ENCODE measurements at regions not wholly inside any gene's neighbourhood (a gene's known extent, or its start where the extent isn't known, plus 50 kb on each side); places are given as distances from the start of the nearest gene placed in this dataset.

DNA sequence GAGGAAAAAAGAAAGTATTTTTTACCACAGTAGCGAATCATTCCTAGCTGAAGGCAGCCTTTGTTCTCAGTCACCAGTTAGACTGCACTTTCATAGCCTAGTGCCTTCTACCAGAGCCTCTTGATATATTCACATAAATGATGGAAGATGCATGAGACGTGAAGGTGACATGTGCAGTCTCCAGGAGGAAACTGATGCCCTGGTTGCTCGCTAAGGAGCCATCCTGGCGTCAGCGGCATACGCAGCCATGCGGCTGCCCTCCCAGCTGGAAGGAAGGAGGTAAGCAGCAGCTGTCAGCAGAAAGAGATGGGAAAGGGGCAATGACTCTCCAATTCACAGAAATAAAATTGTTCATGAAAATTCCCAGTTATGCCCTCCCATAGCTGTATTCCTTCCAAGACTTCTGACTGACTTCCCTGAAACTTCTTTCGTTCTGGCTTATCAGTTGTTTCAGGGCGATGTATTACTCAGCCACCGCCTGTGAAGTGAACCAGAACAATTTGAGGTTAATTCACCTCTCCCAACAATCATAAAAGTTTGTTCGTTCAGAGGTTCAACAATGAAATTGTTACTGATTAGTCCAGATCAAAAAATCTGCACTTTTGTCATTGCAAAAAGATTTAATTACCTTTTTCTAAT lies 331.2 kb downstream of the NR2F1-AS1 start:
- no peak for TF ChIP-seq CTCF (IDR thresholded peaks at IDR 0.05)
- TF ChIP-seq, protein P1, sequence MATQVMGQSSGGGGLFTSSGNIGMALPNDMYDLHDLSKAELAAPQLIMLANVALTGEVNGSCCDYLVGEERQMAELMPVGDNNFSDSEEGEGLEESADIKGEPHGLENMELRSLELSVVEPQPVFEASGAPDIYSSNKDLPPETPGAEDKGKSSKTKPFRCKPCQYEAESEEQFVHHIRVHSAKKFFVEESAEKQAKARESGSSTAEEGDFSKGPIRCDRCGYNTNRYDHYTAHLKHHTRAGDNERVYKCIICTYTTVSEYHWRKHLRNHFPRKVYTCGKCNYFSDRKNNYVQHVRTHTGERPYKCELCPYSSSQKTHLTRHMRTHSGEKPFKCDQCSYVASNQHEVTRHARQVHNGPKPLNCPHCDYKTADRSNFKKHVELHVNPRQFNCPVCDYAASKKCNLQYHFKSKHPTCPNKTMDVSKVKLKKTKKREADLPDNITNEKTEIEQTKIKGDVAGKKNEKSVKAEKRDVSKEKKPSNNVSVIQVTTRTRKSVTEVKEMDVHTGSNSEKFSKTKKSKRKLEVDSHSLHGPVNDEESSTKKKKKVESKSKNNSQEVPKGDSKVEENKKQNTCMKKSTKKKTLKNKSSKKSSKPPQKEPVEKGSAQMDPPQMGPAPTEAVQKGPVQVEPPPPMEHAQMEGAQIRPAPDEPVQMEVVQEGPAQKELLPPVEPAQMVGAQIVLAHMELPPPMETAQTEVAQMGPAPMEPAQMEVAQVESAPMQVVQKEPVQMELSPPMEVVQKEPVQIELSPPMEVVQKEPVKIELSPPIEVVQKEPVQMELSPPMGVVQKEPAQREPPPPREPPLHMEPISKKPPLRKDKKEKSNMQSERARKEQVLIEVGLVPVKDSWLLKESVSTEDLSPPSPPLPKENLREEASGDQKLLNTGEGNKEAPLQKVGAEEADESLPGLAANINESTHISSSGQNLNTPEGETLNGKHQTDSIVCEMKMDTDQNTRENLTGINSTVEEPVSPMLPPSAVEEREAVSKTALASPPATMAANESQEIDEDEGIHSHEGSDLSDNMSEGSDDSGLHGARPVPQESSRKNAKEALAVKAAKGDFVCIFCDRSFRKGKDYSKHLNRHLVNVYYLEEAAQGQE (IDR thresholded peaks at IDR 0.05; ENCODE audit: insufficient read depth in 1 of 2, low read depth in 2 of 2, low read length in 1 of 2): no peak
- peak; percentile 33; the same call in 1 of the 2 replicates for TF ChIP-seq POLR2AphosphoS5 (IDR thresholded peaks at IDR 0.05; ENCODE audit: low read depth, low read length)
- no peak for TF ChIP-seq SIN3A (IDR thresholded peaks at IDR 0.05; ENCODE audit: borderline replicate concordance, insufficient read depth, low read depth, low read length)
